ENCODE measurements at regions not wholly inside any gene's neighbourhood (a gene's known extent, or its start where the extent isn't known, plus 50 kb on each side); places are given as distances from the start of the nearest gene placed in this dataset.

DNA sequence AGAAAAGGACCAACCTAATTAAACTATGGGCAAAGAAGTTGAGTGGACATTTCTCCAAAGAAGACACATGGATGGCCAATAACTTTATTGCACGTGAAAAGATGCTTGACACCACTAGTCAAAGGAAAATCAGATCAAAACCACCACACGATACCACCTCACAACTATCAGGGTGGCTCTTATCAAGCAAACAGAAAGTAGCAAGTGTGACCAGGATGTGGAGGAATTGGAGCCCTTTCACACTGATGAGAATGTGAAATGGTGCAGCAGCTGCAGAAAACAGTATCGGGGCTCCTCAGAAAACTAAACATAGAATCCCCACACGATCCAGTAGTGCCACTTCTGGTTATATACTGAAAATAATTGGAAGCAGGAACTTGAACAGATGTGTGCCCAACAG lies 72.2 kb upstream of the ALKAL2 start:
- TF ChIP-seq, protein P1, sequence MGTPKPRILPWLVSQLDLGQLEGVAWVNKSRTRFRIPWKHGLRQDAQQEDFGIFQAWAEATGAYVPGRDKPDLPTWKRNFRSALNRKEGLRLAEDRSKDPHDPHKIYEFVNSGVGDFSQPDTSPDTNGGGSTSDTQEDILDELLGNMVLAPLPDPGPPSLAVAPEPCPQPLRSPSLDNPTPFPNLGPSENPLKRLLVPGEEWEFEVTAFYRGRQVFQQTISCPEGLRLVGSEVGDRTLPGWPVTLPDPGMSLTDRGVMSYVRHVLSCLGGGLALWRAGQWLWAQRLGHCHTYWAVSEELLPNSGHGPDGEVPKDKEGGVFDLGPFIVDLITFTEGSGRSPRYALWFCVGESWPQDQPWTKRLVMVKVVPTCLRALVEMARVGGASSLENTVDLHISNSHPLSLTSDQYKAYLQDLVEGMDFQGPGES (IDR thresholded peaks at IDR 0.05; ENCODE audit: low read depth, low read length), result no peak
- TF ChIP-seq, protein P2, sequence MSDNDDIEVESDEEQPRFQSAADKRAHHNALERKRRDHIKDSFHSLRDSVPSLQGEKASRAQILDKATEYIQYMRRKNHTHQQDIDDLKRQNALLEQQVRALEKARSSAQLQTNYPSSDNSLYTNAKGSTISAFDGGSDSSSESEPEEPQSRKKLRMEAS (IDR thresholded peaks at IDR 0.05; ENCODE audit: low read depth), result no peak
- TF ChIP-seq, protein P3, sequence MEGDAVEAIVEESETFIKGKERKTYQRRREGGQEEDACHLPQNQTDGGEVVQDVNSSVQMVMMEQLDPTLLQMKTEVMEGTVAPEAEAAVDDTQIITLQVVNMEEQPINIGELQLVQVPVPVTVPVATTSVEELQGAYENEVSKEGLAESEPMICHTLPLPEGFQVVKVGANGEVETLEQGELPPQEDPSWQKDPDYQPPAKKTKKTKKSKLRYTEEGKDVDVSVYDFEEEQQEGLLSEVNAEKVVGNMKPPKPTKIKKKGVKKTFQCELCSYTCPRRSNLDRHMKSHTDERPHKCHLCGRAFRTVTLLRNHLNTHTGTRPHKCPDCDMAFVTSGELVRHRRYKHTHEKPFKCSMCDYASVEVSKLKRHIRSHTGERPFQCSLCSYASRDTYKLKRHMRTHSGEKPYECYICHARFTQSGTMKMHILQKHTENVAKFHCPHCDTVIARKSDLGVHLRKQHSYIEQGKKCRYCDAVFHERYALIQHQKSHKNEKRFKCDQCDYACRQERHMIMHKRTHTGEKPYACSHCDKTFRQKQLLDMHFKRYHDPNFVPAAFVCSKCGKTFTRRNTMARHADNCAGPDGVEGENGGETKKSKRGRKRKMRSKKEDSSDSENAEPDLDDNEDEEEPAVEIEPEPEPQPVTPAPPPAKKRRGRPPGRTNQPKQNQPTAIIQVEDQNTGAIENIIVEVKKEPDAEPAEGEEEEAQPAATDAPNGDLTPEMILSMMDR (IDR thresholded peaks at IDR 0.05), result no peak
- no peak for TF ChIP-seq EP300 (IDR thresholded peaks at IDR 0.05; ENCODE audit: borderline replicate concordance in 1 of 2, low read depth in 1 of 2, low read length in 1 of 2)
- no peak for TF ChIP-seq CHD2 (IDR thresholded peaks at IDR 0.05; ENCODE audit: low read length, partially characterized antibody)
- TF ChIP-seq NFIC (IDR thresholded peaks at IDR 0.05; ENCODE audit: borderline replicate concordance), result no peak
- no peak for TF ChIP-seq USF1 (IDR thresholded peaks at IDR 0.05; ENCODE audit: borderline replicate concordance, low read depth)
- no peak for TF ChIP-seq SMC3 (IDR thresholded peaks at IDR 0.05; ENCODE audit: low read depth, low read length)
- no peak for TF ChIP-seq POLR2AphosphoS5 (IDR thresholded peaks at IDR 0.05; ENCODE audit: low read depth, low read length)
- no peak for TF ChIP-seq RAD21 (IDR thresholded peaks at IDR 0.05; ENCODE audit: low read length)
